Sigmoid colon (tissue), 4 donors: ENCODE measurements at regions not wholly inside any gene's neighbourhood (a gene's known extent, or its start where the extent isn't known, plus 50 kb on each side); places are given as distances from the start of the nearest gene placed in this dataset.

ENCODE experiments used
- POLR2A ChIP-seq, 2 donors: fragments of 450-650 bp; IDR thresholded peaks; one replicate each; pipeline ENCODE4 v1.6.1; 2016; ENCODE audit warnings: antibody characterized with exemption in 2 of 2, mild to moderate bottlenecking in 2 of 2, moderate library complexity in 2 of 2
- POLR2AphosphoS5 ChIP-seq, 4 donors: sonication (generic); formaldehyde crosslinking; IDR thresholded peaks; one replicate each; pipeline ENCODE4 v1.6.1; 2017; ENCODE audit warnings: antibody characterized with exemption in 4 of 4
- TF ChIP-seq, protein P1 (sequence below), 4 experiments: fragments of 450-650 bp in 3 of 4; fragments of 200-600 bp in 1 of 4; IDR thresholded peaks; one replicate each; pipeline ENCODE4 v1.5.1; 2016 to 2019; ENCODE audit warnings: antibody characterized with exemption in 4 of 4, mild to moderate bottlenecking in 3 of 4, moderate library complexity in 2 of 4

DNA sequence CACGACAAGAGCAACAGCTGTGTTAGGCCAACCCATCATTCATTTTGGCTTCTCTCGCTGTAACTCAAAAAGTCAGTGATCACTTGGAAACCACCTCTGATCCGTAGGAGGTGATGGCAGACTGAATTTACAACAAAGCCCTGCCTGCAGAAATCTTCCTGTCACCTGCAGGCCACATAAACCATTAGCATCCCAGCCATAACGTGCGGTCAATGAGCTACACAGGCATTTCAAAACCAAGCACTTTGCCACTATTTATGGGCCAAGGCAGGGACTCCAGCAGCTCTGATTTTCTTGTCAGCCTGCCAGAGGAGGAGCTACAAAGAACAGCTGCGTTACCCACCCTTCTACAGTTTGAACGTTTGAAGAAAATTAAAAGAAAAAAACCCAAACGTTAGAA is 228.1 kb upstream of the PPARGC1A start:
- TF ChIP-seq, protein P1, sequence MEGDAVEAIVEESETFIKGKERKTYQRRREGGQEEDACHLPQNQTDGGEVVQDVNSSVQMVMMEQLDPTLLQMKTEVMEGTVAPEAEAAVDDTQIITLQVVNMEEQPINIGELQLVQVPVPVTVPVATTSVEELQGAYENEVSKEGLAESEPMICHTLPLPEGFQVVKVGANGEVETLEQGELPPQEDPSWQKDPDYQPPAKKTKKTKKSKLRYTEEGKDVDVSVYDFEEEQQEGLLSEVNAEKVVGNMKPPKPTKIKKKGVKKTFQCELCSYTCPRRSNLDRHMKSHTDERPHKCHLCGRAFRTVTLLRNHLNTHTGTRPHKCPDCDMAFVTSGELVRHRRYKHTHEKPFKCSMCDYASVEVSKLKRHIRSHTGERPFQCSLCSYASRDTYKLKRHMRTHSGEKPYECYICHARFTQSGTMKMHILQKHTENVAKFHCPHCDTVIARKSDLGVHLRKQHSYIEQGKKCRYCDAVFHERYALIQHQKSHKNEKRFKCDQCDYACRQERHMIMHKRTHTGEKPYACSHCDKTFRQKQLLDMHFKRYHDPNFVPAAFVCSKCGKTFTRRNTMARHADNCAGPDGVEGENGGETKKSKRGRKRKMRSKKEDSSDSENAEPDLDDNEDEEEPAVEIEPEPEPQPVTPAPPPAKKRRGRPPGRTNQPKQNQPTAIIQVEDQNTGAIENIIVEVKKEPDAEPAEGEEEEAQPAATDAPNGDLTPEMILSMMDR (IDR thresholded peaks at IDR 0.05) = no peak
- TF ChIP-seq POLR2AphosphoS5 (IDR thresholded peaks at IDR 0.05) (no peak), POLR2A (IDR thresholded peaks at IDR 0.05) (no peak)
